Trophoblast cell (in vitro differentiated cells and primary cell): ENCODE measurements at regions not wholly inside any gene's neighbourhood (a gene's known extent, or its start where the extent isn't known, plus 50 kb on each side); places are given as distances from the start of the nearest gene placed in this dataset.

Source experiments
- DNase-seq, 2 donors: peaks; one replicate each; pipeline ENCODE4 v3.0.0-alpha.2; 2016
- H2AFZ ChIP-seq: 2 replicates; pipeline ENCODE4 v1.6.1; 2013; ENCODE audit warnings: low read length, moderate library complexity, mild to moderate bottlenecking; ENCODE audit not compliant: insufficient read depth, poor library complexity
- H2AK5ac ChIP-seq: 2 replicates; pipeline ENCODE4 v1.6.1; 2013; ENCODE audit warnings: mild to moderate bottlenecking, low read length
- H2BK120ac ChIP-seq: 2 replicates; pipeline ENCODE4 v1.6.1; 2013; ENCODE audit warnings: low read length, mild to moderate bottlenecking, moderate library complexity; ENCODE audit not compliant: insufficient read depth, poor library complexity
- H2BK12ac ChIP-seq: 2 replicates; pipeline ENCODE4 v1.6.1; 2013; ENCODE audit warnings: mild to moderate bottlenecking, low read length, moderate library complexity
- H2BK5ac ChIP-seq: 2 replicates; pipeline ENCODE4 v1.6.1; 2013; ENCODE audit warnings: low read length, low read depth, moderate library complexity, mild to moderate bottlenecking; ENCODE audit not compliant: poor library complexity
- H3K14ac ChIP-seq: 2 replicates; pipeline ENCODE4 v1.6.1; 2013; ENCODE audit warnings: mild to moderate bottlenecking, low read length
- H3K18ac ChIP-seq: 2 replicates; pipeline ENCODE4 v1.6.1; 2013; ENCODE audit warnings: mild to moderate bottlenecking, low read length
- H3K23ac ChIP-seq: 2 replicates; pipeline ENCODE4 v1.6.1; 2013; ENCODE audit warnings: low read length
- H3K27ac ChIP-seq: 2 replicates; pipeline ENCODE4 v1.5.1; 2013; ENCODE audit warnings: low read depth, mild to moderate bottlenecking, inconsistent platforms, low read length, moderate library complexity
- H3K27me3 ChIP-seq: 2 replicates; pipeline ENCODE4 v1.6.1; 2013; ENCODE audit warnings: inconsistent platforms, mild to moderate bottlenecking, low read length, moderate library complexity; ENCODE audit not compliant: insufficient read depth
- H3K36me3 ChIP-seq, 2 experiments: 1 replicate in 1 of 2; 2 replicates in 1 of 2; pipeline ENCODE4 v1.6.1; 2013; ENCODE audit warnings: low read length in 2 of 2, mild to moderate bottlenecking in 2 of 2, moderate library complexity in 1 of 2; ENCODE audit not compliant: insufficient read depth in 2 of 2, control insufficient read depth in 1 of 2
- H3K4ac ChIP-seq: 2 replicates; pipeline ENCODE4 v1.6.1; 2013; ENCODE audit warnings: low read depth, mild to moderate bottlenecking, low read length, moderate library complexity
- H3K4me1 ChIP-seq, 2 experiments: 1 replicate in 1 of 2; 2 replicates in 1 of 2; pipeline ENCODE4 v1.6.1; 2013; ENCODE audit warnings: low read length in 2 of 2, mild to moderate bottlenecking in 2 of 2, moderate library complexity in 1 of 2; ENCODE audit not compliant: insufficient read depth in 2 of 2, control insufficient read depth in 1 of 2
- H3K4me2 ChIP-seq: 2 replicates; pipeline ENCODE4 v1.6.1; 2013; ENCODE audit warnings: inconsistent platforms, mild to moderate bottlenecking, low read length, moderate library complexity
- H3K4me3 ChIP-seq: 2 replicates; pipeline ENCODE4 v1.5.1; 2013; ENCODE audit warnings: mild to moderate bottlenecking, low read depth, low read length, inconsistent platforms
- H3K79me1 ChIP-seq: one replicate; pipeline ENCODE4 v1.6.1; 2013; ENCODE audit warnings: low read length
- H3K79me2 ChIP-seq: 2 replicates; pipeline ENCODE4 v1.6.1; 2013; ENCODE audit warnings: low read length, mild to moderate bottlenecking; ENCODE audit not compliant: control insufficient read depth, insufficient read depth, poor library complexity
- H3K9ac ChIP-seq: 2 replicates; pipeline ENCODE4 v1.6.1; 2013; ENCODE audit warnings: mild to moderate bottlenecking, low read length
- H3K9me3 ChIP-seq: 2 replicates; pipeline ENCODE4 v1.6.1; 2013; ENCODE audit warnings: low read depth, mild to moderate bottlenecking, control low read depth, inconsistent platforms, low read length; ENCODE audit not compliant: insufficient read depth
- H4K12ac ChIP-seq: 2 replicates; pipeline ENCODE4 v1.6.1; 2013; ENCODE audit warnings: low read depth, mild to moderate bottlenecking, low read length, moderate library complexity
- H4K8ac ChIP-seq: 2 replicates; pipeline ENCODE4 v1.6.1; 2013; ENCODE audit warnings: low read depth, mild to moderate bottlenecking, low read length, moderate library complexity
- H4K91ac ChIP-seq: one replicate; pipeline ENCODE4 v1.6.1; 2013; ENCODE audit warnings: low read depth, mild to moderate bottlenecking, low read length, moderate library complexity
- WGBS: extraction: QIAGEN DNeasy Blood & Tissue Kit; methylation state at CpG from one replicate; pipeline ENCODE4 v1.1.7; 2013; ENCODE audit warnings: missing lambda C conversion rate; ENCODE audit not compliant: insufficient read length, insufficient coverage; ENCODE audit errors: extremely low coverage; 5-methylcytosine and 5-hydroxymethylcytosine counted together

- Histone ChIP-seq H3K36me3 (no peaks in the 10 kb centered on the region), H3K4me1 (no peaks in the 10 kb centered on the region), H3K9me3 (no peaks in the 10 kb centered on the region), H2AFZ (no peak overlapping the region), H4K8ac (no peak overlapping the region), H3K79me1 (no peaks in the 10 kb centered on the region), H3K27me3 (no peaks in the 10 kb centered on the region), H3K23ac (no peak overlapping the region), H3K18ac (no peak overlapping the region), H4K91ac (no peak overlapping the region), H3K4me2 (no peak overlapping the region), H2AK5ac (no peak overlapping the region), H3K79me2 (no peaks in the 10 kb centered on the region), H3K4ac (no peak overlapping the region), H2BK12ac (no peak overlapping the region), H2BK120ac (no peak overlapping the region), H3K9ac (no peak overlapping the region), H3K4me3 (no peak overlapping the region), H3K14ac (no peak overlapping the region), H2BK5ac (no peak overlapping the region), H3K27ac (no peak overlapping the region), H4K12ac (no peak overlapping the region)
- no peak for DNase-seq
- WGBS = no CpG with 5 or more reads among the region's 1 CpG
Measured at GRCh38 chr3:103371411-103371810, 936.6 kb downstream of the ZPLD1 start.

GRCh38 chr3:103372031-103372430 is 937.2 kb downstream of the ZPLD1 start:
- no peak overlapping the region for H2BK120ac ChIP-seq
- H2AFZ ChIP-seq = no peak overlapping the region
- no peak overlapping the region for H3K27ac ChIP-seq
- H3K9me3 ChIP-seq = no peaks in the 10 kb centered on the region
- H3K4me2 ChIP-seq = no peak overlapping the region
- no peak overlapping the region for H3K4me3 ChIP-seq
- no peaks in the 10 kb centered on the region for H3K79me2 ChIP-seq
- no peak overlapping the region for H4K8ac ChIP-seq
- H3K4ac ChIP-seq = no peak overlapping the region
- no peak overlapping the region for H2AK5ac ChIP-seq
- no peak overlapping the region for H2BK12ac ChIP-seq
- no peak overlapping the region for H4K12ac ChIP-seq
- H3K36me3 ChIP-seq = no peaks in the 10 kb centered on the region
- no peak overlapping the region for H2BK5ac ChIP-seq
- no peaks in the 10 kb centered on the region for H3K27me3 ChIP-seq
- no peaks in the 10 kb centered on the region for H3K4me1 ChIP-seq
- H3K9ac ChIP-seq = no peak overlapping the region
- no peak overlapping the region for H4K91ac ChIP-seq
- no peak overlapping the region for H3K18ac ChIP-seq
- WGBS = no CpG with 5 or more reads among the region's 3 CpGs
- no peaks in the 10 kb centered on the region for H3K79me1 ChIP-seq
- no peak for DNase-seq
- no peak overlapping the region for H3K23ac ChIP-seq
- H3K14ac ChIP-seq = no peak overlapping the region

- Histone ChIP-seq H3K79me1 (no peaks in the 10 kb centered on the region), H2AK5ac (no peak overlapping the region), H4K91ac (no peak overlapping the region), H3K36me3 (no peaks in the 10 kb centered on the region), H3K18ac (no peak overlapping the region), H4K8ac (no peak overlapping the region), H3K9ac (no peak overlapping the region), H3K79me2 (no peaks in the 10 kb centered on the region), H3K23ac (no peak overlapping the region), H3K27me3 (no peaks in the 10 kb centered on the region), H4K12ac (no peak overlapping the region), H2BK5ac (no peak overlapping the region), H3K4me1 (no peaks in the 10 kb centered on the region), H3K27ac (no peak overlapping the region), H3K4ac (no peak overlapping the region), H3K4me3 (no peak overlapping the region), H2BK12ac (no peak overlapping the region), H3K14ac (no peak overlapping the region), H3K9me3 (no peaks in the 10 kb centered on the region), H2BK120ac (no peak overlapping the region), H2AFZ (no peak overlapping the region), H3K4me2 (no peak overlapping the region)
- peak in 1 of 2 donors; percentile 74 for DNase-seq
Measured at GRCh38 chr3:103380391-103380790, 945.6 kb downstream of the ZPLD1 start.

- H3K18ac ChIP-seq = no peak overlapping the region
- H3K79me1 ChIP-seq = no peaks in the 10 kb centered on the region
- no peak overlapping the region for H3K23ac ChIP-seq
Measured at GRCh38 chr3:103381296-103382079, 946.7 kb downstream of the ZPLD1 start.

More at GRCh38 chr3:103381296-103382079, 946.7 kb downstream of the ZPLD1 start:
- no CpG with 5 or more reads among the region's 5 CpGs for WGBS
- no peak overlapping the region for H4K91ac ChIP-seq
- no peaks in the 10 kb centered on the region for H3K79me2 ChIP-seq
- H3K36me3 ChIP-seq = no peaks in the 10 kb centered on the region
- H4K12ac ChIP-seq = no peak overlapping the region
- H4K8ac ChIP-seq = no peak overlapping the region
- no peak overlapping the region for H2BK12ac ChIP-seq
- H3K4ac ChIP-seq = no peak overlapping the region
- no peak overlapping the region for H2BK120ac ChIP-seq
- no peak overlapping the region for H3K9ac ChIP-seq
- H2AFZ ChIP-seq = no peak overlapping the region
- no peak overlapping the region for H3K14ac ChIP-seq
- H2AK5ac ChIP-seq = no peak overlapping the region
- no peak overlapping the region for H2BK5ac ChIP-seq
- H3K4me1 ChIP-seq = no peaks in the 10 kb centered on the region
- no peak overlapping the region for H3K27ac ChIP-seq
- no peak overlapping the region for H3K4me3 ChIP-seq
- H3K27me3 ChIP-seq = no peaks in the 10 kb centered on the region
- peak; percentile 8 to 79 for DNase-seq
- no peak overlapping the region for H3K4me2 ChIP-seq
- no peaks in the 10 kb centered on the region for H3K9me3 ChIP-seq
